ENCODE measurements at regions not wholly inside any gene's neighbourhood (a gene's known extent, or its start where the extent isn't known, plus 50 kb on each side); places are given as distances from the start of the nearest gene placed in this dataset.

DNA sequence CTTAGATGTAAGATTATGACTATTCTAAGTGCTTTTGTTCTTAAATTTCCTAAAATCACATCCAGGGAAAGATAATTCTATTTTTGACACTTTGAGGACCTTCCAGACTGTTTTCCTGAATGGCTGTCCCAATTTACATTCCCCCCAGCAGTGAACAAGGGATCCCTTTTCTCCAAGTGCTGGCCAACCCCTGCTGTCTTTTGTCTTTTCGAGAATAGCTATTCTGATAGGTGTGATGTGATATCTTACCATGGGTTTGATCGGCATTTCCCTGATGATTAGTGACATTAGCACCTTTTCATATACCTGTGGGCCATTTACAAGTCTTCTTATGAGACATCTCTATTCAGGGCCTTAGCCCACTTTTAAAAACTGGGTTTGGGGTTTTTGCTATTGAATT, 526.7 kb upstream of the FZD8 start:
- TF ChIP-seq POLR2A (IDR thresholded peaks at IDR 0.05; ENCODE audit: low read depth, low read length) (no peak), POLR2AphosphoS5 (IDR thresholded peaks at IDR 0.05; ENCODE audit: low read depth, low read length) (no peak)

Data from GM12892 (cell line).